CD4-positive, CD25-positive, alpha-beta regulatory T cell (primary cell): ENCODE measurements at regions not wholly inside any gene's neighbourhood (a gene's known extent, or its start where the extent isn't known, plus 50 kb on each side); places are given as distances from the start of the nearest gene placed in this dataset.
"Not testable (repeated sequence)": the region's sequence is repeated elsewhere in the genome, so short reads cannot be mapped to it uniquely, and the experiment has no call there.

Experiments used
- ATAC-seq, 2 donors: fragments of 150-1000 bp; cut with Tn5 transposase; one replicate each; pipeline ENCODE4 v1.10.0; 2021; ENCODE audit warnings: low read depth in 2 of 2, moderate number of reproducible peaks in 2 of 2, moderate library complexity in 1 of 2
- DNase-seq, 3 donors: peaks; one replicate each; pipeline versions ENCODE4 v3.0.0 to v3.0.0-alpha.2; 2012 to 2022; ENCODE audit warnings: mixed read lengths in 1 of 3
- H3K27ac ChIP-seq: one replicate; pipeline ENCODE4 v1.7.0; 2013; ENCODE audit warnings: mild to moderate bottlenecking, low read length; ENCODE audit not compliant: insufficient read depth, poor library complexity, severe bottlenecking
- H3K27me3 ChIP-seq: one replicate; pipeline ENCODE4 v1.7.0; 2013; ENCODE audit warnings: low read length; ENCODE audit not compliant: control insufficient read depth, insufficient read depth
- H3K36me3 ChIP-seq: one replicate; pipeline ENCODE4 v1.7.0; 2013; ENCODE audit warnings: mild to moderate bottlenecking, low read length, moderate library complexity; ENCODE audit not compliant: control insufficient read depth, insufficient read depth
- H3K4me1 ChIP-seq: 2 replicates; pipeline ENCODE4 v1.7.0; 2013; ENCODE audit warnings: mild to moderate bottlenecking, low read length; ENCODE audit not compliant: insufficient read depth, control insufficient read depth, poor library complexity, severe bottlenecking
- H3K4me3 ChIP-seq: one replicate; pipeline ENCODE4 v1.7.0; 2013; ENCODE audit warnings: low read depth, mild to moderate bottlenecking, low read length, moderate library complexity
- H3K9me3 ChIP-seq, 2 experiments: 1 replicate in 1 of 2; 2 replicates in 1 of 2; pipeline ENCODE4 v1.7.0; 2013; ENCODE audit warnings: low read length in 2 of 2, mild to moderate bottlenecking in 1 of 2, moderate library complexity in 1 of 2; ENCODE audit not compliant: control insufficient read depth in 2 of 2
- H3K27ac Mint-ChIP-seq, 3 donors: one replicate each; pipeline ENCODE4 v1.8.0; 2020 to 2022; ENCODE audit warnings: mild to moderate bottlenecking in 3 of 3, mixed read lengths in 3 of 3, moderate library complexity in 2 of 3
- H3K27me3 Mint-ChIP-seq: one replicate; pipeline ENCODE4 v1.8.0; 2022; ENCODE audit warnings: mild to moderate bottlenecking, mixed read lengths
- H3K36me3 Mint-ChIP-seq: one replicate; pipeline ENCODE4 v1.8.0; 2020; ENCODE audit warnings: mixed read lengths
- H3K4me1 Mint-ChIP-seq, 4 donors: one replicate each; pipeline ENCODE4 v1.8.0; 2020 to 2022; ENCODE audit warnings: mixed read lengths in 4 of 4, mild to moderate bottlenecking in 1 of 4
- H3K4me3 Mint-ChIP-seq, 4 donors: one replicate each; pipeline ENCODE4 v1.8.0; 2020 to 2022; ENCODE audit warnings: mild to moderate bottlenecking in 4 of 4, mixed read lengths in 4 of 4, moderate library complexity in 3 of 4
- H3K9me3 Mint-ChIP-seq, 7 donors: one replicate each; pipeline ENCODE4 v1.8.0; 2020 to 2022; ENCODE audit warnings: mixed read lengths in 7 of 7, mild to moderate bottlenecking in 3 of 7, moderate library complexity in 2 of 7

GRCh38 chr7:91374321-91374989, 110.2 kb downstream of the FZD1 start:
- ATAC-seq (no peak), DNase-seq (no peak)
- H3K4me3 Mint-ChIP-seq, result no peak overlapping the region
- H3K27ac Mint-ChIP-seq, result no peak overlapping the region
- no peaks in the 10 kb centered on the region for H3K27me3 Mint-ChIP-seq
- Histone ChIP-seq H3K27ac (no peak overlapping the region), H3K36me3 (no peaks in the 10 kb centered on the region), H3K4me3 (no peak overlapping the region), H3K9me3 (no peaks in the 10 kb centered on the region), H3K27me3 (no peaks in the 10 kb centered on the region), H3K4me1 (no peaks in the 10 kb centered on the region)
- H3K36me3 Mint-ChIP-seq, result no peaks in the 10 kb centered on the region
- H3K9me3 Mint-ChIP-seq, result peaks cover 0 to 5% (median 1%) of the 10 kb centered on the region in 7 donors
- no peaks in the 10 kb centered on the region for H3K4me1 Mint-ChIP-seq

DNA sequence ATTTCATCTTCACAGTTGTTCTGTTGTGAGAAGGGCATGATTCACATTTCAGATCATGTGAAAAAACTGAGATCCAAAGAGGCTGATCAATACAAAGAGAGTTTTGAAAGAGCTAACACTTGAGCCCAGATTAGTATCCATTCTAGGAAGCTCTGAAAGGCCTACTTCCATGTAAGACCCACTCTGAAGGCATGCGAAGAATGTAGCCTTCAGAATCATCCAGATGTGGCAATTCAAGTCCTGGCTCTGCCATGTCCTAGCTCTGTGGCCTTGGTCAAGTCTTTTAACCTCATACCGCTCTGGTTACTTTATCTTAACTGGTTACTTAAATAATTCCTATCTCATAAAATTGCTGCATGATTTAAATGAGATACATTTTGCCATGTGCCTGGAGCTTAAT, 111.1 kb downstream of the FZD1 start:
- Mint-ChIP-seq H3K36me3 (no peaks in the 10 kb centered on the region), H3K4me1 (no peaks in the 10 kb centered on the region)

DNA sequence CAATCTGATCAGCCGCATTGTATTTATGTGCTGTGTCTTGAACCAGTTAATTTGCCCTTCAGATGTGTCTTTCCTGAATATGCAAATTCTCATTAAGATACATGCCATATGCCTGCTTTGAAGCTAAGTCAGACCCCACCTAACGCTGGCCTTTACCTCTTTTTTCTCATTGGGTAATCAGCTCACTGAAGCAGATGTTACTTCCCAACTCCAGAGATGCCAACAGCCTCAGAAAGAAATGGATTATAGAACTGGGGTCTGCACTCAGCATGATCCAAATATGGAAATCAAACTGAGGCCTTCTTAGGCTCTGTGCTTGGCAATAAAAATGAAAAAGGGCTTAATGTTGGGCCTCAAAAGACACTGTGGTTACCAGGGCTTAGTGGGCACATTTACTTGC, 113.9 kb downstream of the FZD1 start:
- Mint-ChIP-seq H3K27me3 (no peaks in the 10 kb centered on the region), H3K27ac (no peak overlapping the region), H3K9me3 (peaks cover 0 to 4% (median 0%) of the 10 kb centered on the region in 7 donors), H3K36me3 (no peaks in the 10 kb centered on the region), H3K4me3 (no peak overlapping the region), H3K4me1 (no peaks in the 10 kb centered on the region)
- DNase-seq (no peak), ATAC-seq (no peak)
- no peak overlapping the region for H3K4me3 ChIP-seq
- no peaks in the 10 kb centered on the region for H3K9me3 ChIP-seq
- H3K27me3 ChIP-seq, result no peaks in the 10 kb centered on the region
- no peak overlapping the region for H3K27ac ChIP-seq
- no peaks in the 10 kb centered on the region for H3K36me3 ChIP-seq
- no peaks in the 10 kb centered on the region for H3K4me1 ChIP-seq

More for the DNA sequence above, 111.1 kb downstream of the FZD1 start:
- no peak overlapping the region for H3K4me3 ChIP-seq
- Mint-ChIP-seq H3K27ac (no peak overlapping the region), H3K9me3 (peaks cover 0 to 5% (median 1%) of the 10 kb centered on the region in 7 donors), H3K4me3 (no peak overlapping the region), H3K27me3 (no peaks in the 10 kb centered on the region)
- DNase-seq, result no peak
- H3K27ac ChIP-seq, result no peak overlapping the region
- no peaks in the 10 kb centered on the region for H3K27me3 ChIP-seq
- H3K9me3 ChIP-seq, result no peaks in the 10 kb centered on the region
- H3K36me3 ChIP-seq, result no peaks in the 10 kb centered on the region
- no peaks in the 10 kb centered on the region for H3K4me1 ChIP-seq
- ATAC-seq, result no peak

DNA sequence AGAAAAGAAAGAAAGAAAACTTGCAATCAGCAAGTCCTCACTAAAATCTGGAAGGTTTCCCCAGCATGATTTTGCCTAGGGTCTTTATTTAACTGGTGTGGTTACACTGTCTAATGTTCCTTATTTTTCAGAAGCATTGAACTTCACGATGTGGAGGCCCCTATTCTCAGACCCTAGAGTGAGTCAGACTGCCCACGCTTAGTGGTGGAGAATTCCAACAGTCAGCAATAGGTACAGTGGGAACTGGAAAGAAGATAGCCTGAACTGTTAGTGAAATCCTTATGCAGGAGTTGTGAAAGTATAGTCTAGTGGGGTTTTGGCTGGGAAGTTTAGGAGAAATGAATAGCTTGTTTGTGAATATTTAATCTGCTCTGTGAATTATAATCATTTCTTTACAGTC, 115.0 kb downstream of the FZD1 start:
- DNase-seq, result no peak
- Histone ChIP-seq H3K36me3 (no peaks in the 10 kb centered on the region), H3K27me3 (no peaks in the 10 kb centered on the region), H3K4me3 (no peak overlapping the region), H3K27ac (no peak overlapping the region), H3K9me3 (no peaks in the 10 kb centered on the region), H3K4me1 (no peaks in the 10 kb centered on the region)
- Mint-ChIP-seq H3K27me3 (no peaks in the 10 kb centered on the region), H3K36me3 (no peaks in the 10 kb centered on the region), H3K4me3 (no peak overlapping the region), H3K27ac (no peak overlapping the region), H3K9me3 (peaks cover 0 to 4% (median 0%) of the 10 kb centered on the region in 7 donors), H3K4me1 (no peaks in the 10 kb centered on the region)
- ATAC-seq, result no peak

DNA sequence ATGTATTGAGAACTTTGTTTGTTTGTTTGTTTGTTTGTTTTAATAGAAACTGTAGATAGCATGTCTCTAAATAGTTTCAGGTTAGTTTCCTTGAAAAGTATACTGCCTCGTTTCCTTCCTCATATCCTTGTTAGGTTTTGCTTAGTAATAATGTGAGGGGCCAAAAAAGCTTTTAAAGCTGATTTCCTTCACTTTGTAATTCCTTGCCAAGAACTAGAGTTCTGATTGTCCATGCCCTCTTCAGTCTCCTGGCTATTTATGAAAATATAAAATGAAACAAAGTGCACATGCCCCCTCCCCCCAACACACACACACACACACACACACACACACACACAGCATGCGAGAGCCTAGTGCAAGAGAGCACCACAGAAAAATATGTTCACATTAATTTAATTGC, 115.8 kb downstream of the FZD1 start:
- Mint-ChIP-seq H3K27me3 (no peaks in the 10 kb centered on the region), H3K36me3 (no peaks in the 10 kb centered on the region), H3K27ac (no peak overlapping the region)

GRCh38 chr7:91383053-91383904, 119.0 kb downstream of the FZD1 start:
- Mint-ChIP-seq H3K36me3 (no peaks in the 10 kb centered on the region), H3K9me3 (peaks cover 0 to 2% (median 0%) of the 10 kb centered on the region in 7 donors), H3K4me3 (no peak overlapping the region), H3K4me1 (no peaks in the 10 kb centered on the region), H3K27me3 (no peaks in the 10 kb centered on the region), H3K27ac (no peak overlapping the region)
- Histone ChIP-seq H3K27me3 (no peaks in the 10 kb centered on the region), H3K9me3 (no peaks in the 10 kb centered on the region), H3K4me1 (no peaks in the 10 kb centered on the region), H3K4me3 (no peak overlapping the region), H3K36me3 (no peaks in the 10 kb centered on the region), H3K27ac (no peak overlapping the region)
- DNase-seq, result no peak
- ATAC-seq, result no peak

More for the DNA sequence above, 115.8 kb downstream of the FZD1 start:
- no peaks in the 10 kb centered on the region for H3K27me3 ChIP-seq
- H3K27ac ChIP-seq, result no peak overlapping the region
- no peak overlapping the region for H3K4me3 Mint-ChIP-seq
- DNase-seq (no peak), ATAC-seq (no peak)
- no peak overlapping the region for H3K4me3 ChIP-seq
- H3K9me3 ChIP-seq, result no peaks in the 10 kb centered on the region
- no peaks in the 10 kb centered on the region for H3K36me3 ChIP-seq
- H3K4me1 Mint-ChIP-seq, result no peaks in the 10 kb centered on the region
- H3K4me1 ChIP-seq, result no peaks in the 10 kb centered on the region
- H3K9me3 Mint-ChIP-seq, result peaks cover 0 to 4% (median 0%) of the 10 kb centered on the region in 7 donors

DNA sequence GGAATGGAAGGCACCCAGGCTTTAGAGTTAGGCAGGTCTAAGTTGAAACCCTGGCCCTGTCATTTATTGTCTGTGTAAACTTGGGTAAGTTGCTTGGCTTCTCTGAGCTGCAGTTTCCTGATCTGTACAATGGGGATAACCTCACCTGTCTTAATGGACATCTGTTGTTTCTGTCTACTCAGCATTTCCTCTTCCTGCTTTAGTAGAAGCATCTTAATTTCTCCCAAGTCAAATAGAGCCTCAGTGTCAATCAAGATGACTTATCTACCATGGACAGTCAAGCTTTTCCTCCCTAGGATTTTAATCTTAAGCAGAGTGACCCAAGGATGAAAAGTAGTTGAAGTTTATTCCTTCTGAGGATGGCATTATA, 119.7 kb downstream of the FZD1 start:
- H3K4me3 Mint-ChIP-seq, result no peak overlapping the region
- Histone ChIP-seq H3K36me3 (no peaks in the 10 kb centered on the region), H3K27ac (no peak overlapping the region), H3K27me3 (no peaks in the 10 kb centered on the region), H3K4me1 (no peaks in the 10 kb centered on the region), H3K4me3 (no peak overlapping the region), H3K9me3 (no peaks in the 10 kb centered on the region)
- ATAC-seq, result no peak
- H3K9me3 Mint-ChIP-seq, result peaks cover 0 to 2% (median 0%) of the 10 kb centered on the region in 7 donors
- H3K4me1 Mint-ChIP-seq, result no peaks in the 10 kb centered on the region
- DNase-seq, result no peak
- no peaks in the 10 kb centered on the region for H3K36me3 Mint-ChIP-seq
- H3K27ac Mint-ChIP-seq, result no peak overlapping the region
- no peaks in the 10 kb centered on the region for H3K27me3 Mint-ChIP-seq

DNA sequence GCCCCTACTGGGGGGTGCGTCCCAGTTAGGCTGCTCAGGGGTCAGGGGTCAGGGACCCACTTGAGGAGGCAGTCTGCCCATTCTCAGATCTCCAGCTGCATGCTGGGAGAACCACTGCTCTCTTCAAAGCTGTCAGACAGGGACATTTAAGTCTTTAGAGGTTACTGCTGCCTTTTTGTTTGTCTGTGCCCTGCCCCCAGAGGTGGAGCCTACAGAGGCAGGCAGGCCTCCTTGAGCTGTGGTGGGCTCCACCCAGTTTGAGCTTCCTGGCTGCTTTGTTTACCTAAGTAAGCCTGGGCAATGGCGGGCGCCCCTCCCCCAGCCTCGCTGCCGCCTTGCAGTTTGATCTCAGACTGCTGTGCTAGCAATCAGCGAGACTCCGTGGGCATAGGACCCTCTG, 130.5 kb downstream of the FZD1 start:
- H3K27ac Mint-ChIP-seq, H3K4me1 Mint-ChIP-seq, H3K4me3 Mint-ChIP-seq: not testable (repeated sequence)

More for the DNA sequence above, 130.5 kb downstream of the FZD1 start:
- ATAC-seq, DNase-seq, H3K4me1 ChIP-seq, H3K27me3 ChIP-seq, H3K27me3 Mint-ChIP-seq, H3K36me3 ChIP-seq, H3K9me3 ChIP-seq, H3K9me3 Mint-ChIP-seq, H3K4me3 ChIP-seq, H3K27ac ChIP-seq, H3K36me3 Mint-ChIP-seq: not testable (repeated sequence)
